D721Med (cell line): ENCODE measurements at regions not wholly inside any gene's neighbourhood (a gene's known extent, or its start where the extent isn't known, plus 50 kb on each side); places are given as distances from the start of the nearest gene placed in this dataset.

ENCODE experiments used
- DNase-seq: peaks from one replicate; pipeline ENCODE4 v3.0.0; 2011; ENCODE audit warnings: low spot score; ENCODE audit not compliant: insufficient read length
- FAIRE-seq: peaks from 2 replicates; lab custom pipeline; 2011; peaks lifted over from hg19 to GRCh38; lab: Jason Lieb, UNC
- CTCF ChIP-seq: IDR thresholded peaks from 2 replicates; pipeline ENCODE4 v1.5.1; 2012; ENCODE audit warnings: mild to moderate bottlenecking, control low read depth; ENCODE audit not compliant: insufficient read depth; ENCODE audit errors: missing control alignments

- FAIRE-seq (no peak), DNase-seq (no peak)
- TF ChIP-seq CTCF: no peak
Measured at GRCh38 chr2:226615891-226616290, 183.7 kb downstream of the IRS1 start.

GRCh38 chr2:226611944-226612318, 187.7 kb downstream of the IRS1 start:
- FAIRE-seq (no peak), DNase-seq (no peak)
- TF ChIP-seq CTCF: no peak

GRCh38 chr2:226611196-226611943, 188.2 kb downstream of the IRS1 start:
- no peak for TF ChIP-seq CTCF

GRCh38 chr2:226609366-226609765, 190.3 kb downstream of the IRS1 start:
- TF ChIP-seq CTCF: no peak
- no peak for DNase-seq
- no peak for FAIRE-seq

More at GRCh38 chr2:226611196-226611943, 188.2 kb downstream of the IRS1 start:
- peak; percentile 35 for FAIRE-seq
- no peak for DNase-seq

- FAIRE-seq (no peak), DNase-seq (no peak)
- TF ChIP-seq CTCF: no peak
Measured at GRCh38 chr2:226608451-226608850, 191.2 kb downstream of the IRS1 start.

- DNase-seq (no peak), FAIRE-seq (no peak)
- TF ChIP-seq CTCF: no peak
Measured at GRCh38 chr2:226607379-226607778, 192.2 kb downstream of the IRS1 start.

- DNase-seq: no peak
- FAIRE-seq: no peak
- TF ChIP-seq CTCF: no peak
Measured at GRCh38 chr2:226605642-226606041, 194.0 kb downstream of the IRS1 start.
